ENCODE measurements at regions not wholly inside any gene's neighbourhood (a gene's known extent, or its start where the extent isn't known, plus 50 kb on each side); places are given as distances from the start of the nearest gene placed in this dataset.
"Not testable (repeated sequence)": the region's sequence is repeated elsewhere in the genome, so short reads cannot be mapped to it uniquely, and the experiment has no call there.

DNA sequence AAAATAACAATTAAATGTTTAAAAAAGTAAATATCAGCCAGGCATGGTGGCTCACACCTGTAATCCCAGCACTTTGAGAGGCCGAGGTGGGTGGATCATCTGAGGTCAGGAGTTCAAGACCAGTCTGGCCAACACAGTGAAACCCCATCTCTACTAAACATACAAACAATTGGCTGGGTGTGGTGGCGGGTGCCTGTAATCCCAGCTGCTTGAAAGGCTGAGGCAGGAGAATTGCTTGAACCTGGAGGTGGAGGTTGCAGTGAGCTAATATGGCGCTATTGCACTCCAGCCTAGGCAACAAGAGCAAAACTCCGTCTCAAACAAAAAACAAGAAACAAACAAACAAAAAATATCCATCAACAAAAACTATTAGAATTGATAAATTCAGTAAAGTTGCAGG is 77.5 kb downstream of the SNX5 start:
- DNase-seq (ENCODE audit: low spot score) = not testable (repeated sequence)

DNA sequence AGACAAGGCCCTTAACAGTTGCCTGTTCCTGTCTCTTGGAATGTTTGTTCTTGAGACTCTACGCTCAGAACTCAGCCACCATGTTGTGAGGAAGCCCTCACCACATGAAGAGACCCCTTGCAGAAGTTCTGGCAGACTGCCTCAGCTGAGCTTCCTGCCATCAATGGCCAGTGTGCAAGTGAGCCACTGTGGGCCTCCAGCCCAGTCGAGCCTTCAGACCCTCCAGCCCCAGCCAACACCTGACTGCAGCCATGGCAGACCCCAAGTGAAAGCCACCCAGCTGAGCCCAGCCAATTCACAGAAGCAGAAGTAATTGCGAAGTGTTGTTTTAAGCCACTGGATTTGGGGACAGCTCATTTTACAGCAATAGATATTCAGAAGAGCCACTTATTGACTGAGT is 78.3 kb downstream of the SNX5 start:
- DNase-seq (ENCODE audit: low spot score) = no peak

DNA sequence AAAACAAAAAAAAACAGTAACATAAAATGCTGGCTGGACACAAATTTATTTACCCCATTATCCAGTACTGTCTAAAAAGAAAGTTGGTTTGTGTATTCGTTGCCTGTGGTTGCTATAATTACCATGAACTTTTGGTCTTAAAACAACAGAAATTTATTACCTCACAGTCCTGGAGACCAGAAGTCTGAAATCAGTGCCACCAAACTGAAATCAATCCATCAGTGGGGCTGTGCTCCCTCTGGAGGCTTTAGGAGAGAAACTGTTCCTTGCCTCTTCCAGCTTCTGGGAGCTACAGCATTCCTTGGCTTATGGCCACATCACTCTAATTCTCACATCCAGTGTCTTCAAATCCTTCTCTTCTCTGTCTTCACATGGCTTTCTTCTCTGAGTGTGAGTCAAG is 79.4 kb downstream of the SNX5 start:
- DNase-seq (ENCODE audit: low spot score) = no peak

- no peak for DNase-seq (ENCODE audit: low spot score)
Observed at GRCh38 chr20:17888044-17888443, 80.5 kb downstream of the SNX5 start.

GRCh38 chr20:17887331-17888030 is 81.1 kb downstream of the SNX5 start:
- no peak for DNase-seq (ENCODE audit: low spot score)

DNA sequence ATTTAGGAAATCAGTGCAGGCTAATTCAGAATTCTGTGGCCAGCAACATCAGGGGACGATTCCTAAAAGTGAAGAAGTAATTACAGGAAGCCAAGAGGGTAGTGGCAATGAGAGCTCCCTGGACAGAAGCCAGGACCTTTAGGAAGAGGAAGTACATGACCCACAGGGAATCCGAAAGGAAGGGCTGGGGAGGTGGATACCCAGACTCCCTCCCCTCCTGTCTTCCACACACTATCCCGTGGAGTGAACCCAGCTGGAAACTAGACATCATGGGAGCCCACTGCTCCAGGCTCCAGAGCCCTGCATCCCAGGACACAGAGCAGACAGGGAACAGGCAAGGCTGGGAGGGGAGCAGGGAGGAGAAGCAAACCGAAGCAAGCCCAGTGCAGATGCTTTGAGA is 83.0 kb downstream of the SNX5 start:
- no peak for DNase-seq (ENCODE audit: low spot score)

DNA sequence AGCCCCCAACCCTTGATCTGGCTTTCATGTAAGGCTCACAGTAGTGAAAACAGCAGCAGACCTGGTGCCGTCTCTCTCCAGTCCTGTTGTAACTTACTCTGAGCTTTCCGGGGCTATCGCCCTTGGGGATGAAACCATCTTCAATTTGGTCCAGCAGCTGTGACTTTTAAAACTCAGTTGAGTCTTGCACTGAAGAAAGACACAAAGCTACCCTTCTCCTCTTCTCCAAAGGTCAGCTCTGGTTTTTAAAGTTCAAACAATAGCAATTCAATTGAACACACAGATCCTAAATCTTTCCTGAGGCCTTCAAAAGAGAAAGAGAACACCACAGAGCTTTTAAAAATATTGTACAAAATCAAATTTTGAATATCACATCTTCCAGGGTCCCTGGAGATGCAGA is 83.5 kb downstream of the SNX5 start:
- no peak for DNase-seq (ENCODE audit: low spot score)

- DNase-seq (ENCODE audit: low spot score) = no peak
Observed at GRCh38 chr20:17884307-17885003, 84.1 kb downstream of the SNX5 start.

GRCh38 chr20:17883592-17884306 is 84.8 kb downstream of the SNX5 start:
- no peak for DNase-seq (ENCODE audit: low spot score)

DNA sequence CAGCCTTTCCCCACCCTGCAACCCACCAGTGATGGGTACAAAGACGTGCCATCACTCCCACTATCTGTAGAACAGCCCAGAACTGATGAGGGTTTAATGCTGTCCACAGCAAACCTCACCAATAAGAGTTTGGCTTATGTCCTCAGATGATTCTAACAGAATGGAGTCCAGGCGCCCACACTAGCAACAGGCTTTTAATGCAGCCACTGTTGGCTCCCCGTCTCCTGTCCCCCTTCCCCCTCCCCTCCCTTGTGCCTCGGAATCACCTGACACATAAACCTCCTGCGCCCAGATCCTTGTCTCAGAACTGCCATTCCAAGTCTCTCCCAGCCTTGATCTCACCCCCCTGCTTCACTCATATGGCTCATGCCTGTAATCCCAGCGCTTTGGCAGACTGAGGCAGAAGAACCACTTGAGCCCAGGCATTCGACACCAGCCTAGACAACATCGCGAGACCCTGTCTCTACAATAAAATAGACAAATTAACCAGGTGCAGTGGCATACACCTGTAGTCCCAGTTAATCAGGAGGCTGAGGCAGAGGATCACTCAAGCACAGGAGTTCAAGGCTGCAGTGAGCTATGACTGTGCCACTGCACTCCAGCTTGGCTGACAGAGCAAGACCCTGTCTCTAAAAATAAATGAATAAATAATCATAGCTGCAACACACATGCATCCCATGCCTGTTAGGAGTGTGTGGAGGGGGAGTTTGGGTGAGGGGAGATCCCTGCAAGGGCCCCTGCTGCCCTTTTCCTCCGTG is 85.6 kb downstream of the SNX5 start:
- no peak for DNase-seq (ENCODE audit: low spot score)

DNA sequence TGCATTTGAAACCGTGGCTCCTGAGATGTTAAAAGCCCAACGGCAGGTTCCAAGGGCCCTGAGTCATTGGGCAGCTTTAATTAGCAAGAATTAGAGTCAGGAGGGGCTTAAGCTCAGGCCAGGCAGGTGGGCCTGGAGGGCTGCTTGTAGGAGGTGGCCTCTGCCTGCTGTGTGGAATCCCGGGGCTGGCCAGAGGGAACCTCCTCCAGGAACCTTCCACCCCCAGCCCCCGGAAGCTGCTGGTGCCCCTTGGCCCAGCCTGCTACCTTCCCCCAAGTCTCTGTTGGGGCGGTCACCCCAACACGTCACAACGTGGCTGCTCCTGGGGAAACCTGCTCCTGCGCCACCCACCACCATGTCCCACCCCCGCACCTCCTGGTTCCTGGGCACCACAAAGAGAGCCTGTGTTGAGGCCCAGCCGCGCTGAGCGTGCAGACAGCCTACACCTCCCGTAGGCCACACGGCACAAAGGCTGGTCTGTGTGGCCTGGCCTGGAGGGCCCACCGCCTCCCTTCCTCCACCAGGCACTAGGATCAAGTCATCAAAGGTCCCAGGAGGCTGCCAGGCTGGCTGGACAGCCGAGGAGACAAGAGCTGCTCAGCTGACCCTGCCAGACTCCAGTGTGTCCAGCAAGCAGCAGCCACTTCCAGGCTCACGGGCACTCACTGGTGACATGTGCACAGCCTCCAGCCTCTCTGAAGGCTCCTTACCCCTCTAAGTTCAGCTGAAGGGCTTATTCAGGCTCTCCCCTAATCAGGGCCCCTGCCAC is 86.3 kb downstream of the SNX5 start:
- DNase-seq (ENCODE audit: low spot score) = no peak

- no peak for DNase-seq (ENCODE audit: low spot score)
Observed at GRCh38 chr20:17881741-17882064, 86.9 kb downstream of the SNX5 start.

DNA sequence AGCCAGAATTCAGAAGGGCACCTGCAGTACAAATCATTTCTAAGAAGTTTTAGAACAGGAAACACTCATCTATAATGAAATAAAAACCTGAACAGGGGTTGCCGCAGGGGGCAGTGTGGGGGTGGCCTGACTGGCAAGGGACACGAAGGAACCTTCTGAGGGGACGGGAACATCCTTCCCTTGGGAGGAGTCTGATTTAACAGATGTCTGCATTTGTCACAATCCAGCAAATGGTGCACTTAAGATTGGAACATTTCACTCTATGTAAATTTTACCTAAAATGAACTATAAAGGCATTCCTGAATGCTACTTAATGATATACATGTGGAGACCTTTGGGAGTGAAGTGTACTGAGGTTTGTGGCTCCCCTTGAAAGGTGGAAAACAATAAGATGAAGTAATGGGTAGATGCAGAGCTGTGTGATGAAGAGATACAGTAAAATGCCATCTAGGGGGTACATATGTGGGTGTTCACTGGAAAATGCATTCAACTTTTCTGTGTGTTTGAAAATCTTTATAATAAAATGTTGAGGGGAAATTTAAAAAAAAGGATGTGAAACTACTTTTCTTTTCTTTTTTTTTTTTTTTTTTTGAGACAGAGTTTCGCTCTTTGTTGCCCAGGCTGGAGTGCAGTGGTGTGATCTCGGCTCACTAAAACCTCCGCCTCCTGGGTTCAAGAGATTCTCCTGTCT is 89.5 kb downstream of the SNX5 start:
- no peak for DNase-seq (ENCODE audit: low spot score)

DNA sequence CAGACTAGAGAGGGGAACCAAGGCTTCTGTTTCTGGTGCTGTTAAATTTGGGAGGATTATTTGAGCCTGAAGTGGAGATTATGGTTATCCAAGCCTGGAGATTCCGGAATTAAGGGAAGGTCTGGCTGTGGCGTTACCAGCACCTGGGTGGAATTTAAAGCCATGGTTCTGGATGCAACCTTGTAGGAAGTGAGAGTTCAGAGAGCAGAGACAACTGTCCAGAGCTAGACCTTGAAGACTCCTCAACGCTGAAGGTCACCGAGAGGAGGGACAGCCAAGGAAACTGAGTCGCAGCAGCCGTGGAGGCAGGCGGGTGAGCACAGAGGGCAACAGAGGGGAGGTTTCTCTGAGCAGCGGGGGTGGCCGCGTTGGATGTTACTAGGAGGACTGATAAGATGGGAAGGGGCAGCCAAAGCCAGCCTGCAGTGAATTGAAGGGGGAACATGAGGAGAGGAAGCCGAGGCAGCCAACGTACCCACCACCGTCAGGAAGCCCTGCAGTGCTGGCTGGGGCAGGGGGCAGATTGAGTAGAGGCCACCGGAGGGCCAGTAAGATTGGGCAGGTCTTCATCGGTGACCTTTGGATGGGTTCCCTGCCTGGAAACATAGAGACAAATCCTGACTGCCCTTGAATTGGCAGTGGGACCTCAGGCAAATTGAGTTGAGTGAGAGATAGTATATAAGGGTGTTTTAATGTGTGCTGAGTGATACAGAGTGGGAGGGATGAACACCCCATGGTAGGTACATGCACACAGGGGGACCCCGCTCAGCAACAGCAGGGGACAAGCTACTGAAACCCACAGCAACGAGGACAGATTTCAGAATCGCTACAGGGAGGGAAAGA is 90.3 kb downstream of the SNX5 start:
- no peak for DNase-seq (ENCODE audit: low spot score)

GRCh38 chr20:17875981-17876385 is 92.6 kb downstream of the SNX5 start:
- DNase-seq (ENCODE audit: low spot score) = no peak

- peak; percentile 84 for DNase-seq (ENCODE audit: low spot score)
Observed at GRCh38 chr20:17875106-17875980, 93.3 kb downstream of the SNX5 start.

- DNase-seq (ENCODE audit: low spot score) = no peak
Observed at GRCh38 chr20:17874271-17875105, 94.1 kb downstream of the SNX5 start.

All from left forelimb (tissue), 1 donor.